Raji (cell line): ENCODE measurements at regions not wholly inside any gene's neighbourhood (a gene's known extent, or its start where the extent isn't known, plus 50 kb on each side); places are given as distances from the start of the nearest gene placed in this dataset.

Experiments used
- POLR2A ChIP-seq: IDR thresholded peaks from 2 replicates; pipeline ENCODE4 v1.6.1; 2011; ENCODE audit warnings: low read depth, low read length, control low read depth; ENCODE audit not compliant: insufficient read depth

GRCh38 chr2:133957724-133958480 lies 296.0 kb upstream of the MGAT5 start:
- TF ChIP-seq POLR2A: no peak

- no peak for TF ChIP-seq POLR2A
Measured at GRCh38 chr2:133959066-133959465, 294.8 kb upstream of the MGAT5 start.

- TF ChIP-seq POLR2A: no peak
Measured at GRCh38 chr2:133966720-133967304, 287.1 kb upstream of the MGAT5 start.

- TF ChIP-seq POLR2A: no peak
Measured at GRCh38 chr2:133967326-133967725, 286.5 kb upstream of the MGAT5 start.

- no peak for TF ChIP-seq POLR2A
Measured at GRCh38 chr2:133968446-133968845, 285.4 kb upstream of the MGAT5 start.

GRCh38 chr2:133970641-133971040 lies 283.2 kb upstream of the MGAT5 start:
- TF ChIP-seq POLR2A: no peak

GRCh38 chr2:133972297-133972696 lies 281.6 kb upstream of the MGAT5 start:
- no peak for TF ChIP-seq POLR2A

- TF ChIP-seq POLR2A: no peak
Measured at GRCh38 chr2:133972786-133973185, 281.1 kb upstream of the MGAT5 start.

- no peak for TF ChIP-seq POLR2A
Measured at GRCh38 chr2:133974353-133974752, 279.5 kb upstream of the MGAT5 start.

- TF ChIP-seq POLR2A: no peak
Measured at GRCh38 chr2:133975135-133975534, 278.7 kb upstream of the MGAT5 start.

GRCh38 chr2:133975676-133976428 lies 278.0 kb upstream of the MGAT5 start:
- no peak for TF ChIP-seq POLR2A

GRCh38 chr2:133976659-133977058 lies 277.2 kb upstream of the MGAT5 start:
- TF ChIP-seq POLR2A: no peak

GRCh38 chr2:133977405-133977804 lies 276.5 kb upstream of the MGAT5 start:
- no peak for TF ChIP-seq POLR2A

GRCh38 chr2:133982256-133982655 lies 271.6 kb upstream of the MGAT5 start:
- TF ChIP-seq POLR2A: no peak

GRCh38 chr2:133985563-133985962 lies 268.3 kb upstream of the MGAT5 start:
- TF ChIP-seq POLR2A: no peak

- TF ChIP-seq POLR2A: no peak
Measured at GRCh38 chr2:133986081-133986837, 267.6 kb upstream of the MGAT5 start.
